WTC11 (cell line): ENCODE measurements at regions not wholly inside any gene's neighbourhood (a gene's known extent, or its start where the extent isn't known, plus 50 kb on each side); places are given as distances from the start of the nearest gene placed in this dataset.

Source experiments
- NR3C1 ChIP-seq: sonication (generic); formaldehyde crosslinking; conservative IDR thresholded peaks from 2 replicates; pipeline ENCODE4 v1.8.1; 2023; ENCODE audit warnings: low read depth, mild to moderate bottlenecking, missing genetic modification reagents
- ZNF263 ChIP-seq: sonication (generic); formaldehyde crosslinking; IDR thresholded peaks from 2 replicates; pipeline ENCODE4 v1.8.1; 2022; ENCODE audit warnings: low read depth, mild to moderate bottlenecking, moderate library complexity, missing genetic modification reagents
- TF ChIP-seq, protein P1 (sequence below): fragments of 200-600 bp; IDR thresholded peaks from 2 replicates; pipeline ENCODE4 v1.8.0; 2022; ENCODE audit warnings: antibody characterized with exemption

DNA sequence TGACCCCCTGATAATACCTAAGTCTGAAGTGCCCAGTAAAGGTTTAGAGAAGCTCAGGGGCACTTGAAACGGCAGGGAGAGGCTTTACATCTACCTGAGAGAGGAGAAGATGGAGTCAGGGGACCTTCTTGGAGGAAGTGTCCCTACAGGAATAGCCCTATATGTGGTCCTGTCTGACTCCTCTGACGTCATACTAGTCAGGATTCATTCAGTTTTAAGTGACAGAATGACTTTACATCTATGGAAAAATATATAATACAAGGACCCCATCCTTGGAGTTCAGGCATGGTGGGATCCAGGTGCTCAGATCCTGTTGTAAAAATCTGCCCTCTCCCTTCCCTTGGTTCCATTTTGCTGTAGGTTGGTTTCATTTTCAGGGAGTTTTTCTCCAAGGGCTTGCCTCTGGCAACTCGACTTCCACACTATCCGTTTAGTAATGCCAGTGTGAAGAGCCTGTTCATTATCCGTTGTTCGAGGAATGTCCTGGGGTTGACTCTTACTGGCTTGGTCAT lies 205.6 kb downstream of the IRF8 start:
- no peak for TF ChIP-seq ZNF263
- TF ChIP-seq NR3C1 (CRISPR knock-in tag), result no peak
- TF ChIP-seq, protein P1, sequence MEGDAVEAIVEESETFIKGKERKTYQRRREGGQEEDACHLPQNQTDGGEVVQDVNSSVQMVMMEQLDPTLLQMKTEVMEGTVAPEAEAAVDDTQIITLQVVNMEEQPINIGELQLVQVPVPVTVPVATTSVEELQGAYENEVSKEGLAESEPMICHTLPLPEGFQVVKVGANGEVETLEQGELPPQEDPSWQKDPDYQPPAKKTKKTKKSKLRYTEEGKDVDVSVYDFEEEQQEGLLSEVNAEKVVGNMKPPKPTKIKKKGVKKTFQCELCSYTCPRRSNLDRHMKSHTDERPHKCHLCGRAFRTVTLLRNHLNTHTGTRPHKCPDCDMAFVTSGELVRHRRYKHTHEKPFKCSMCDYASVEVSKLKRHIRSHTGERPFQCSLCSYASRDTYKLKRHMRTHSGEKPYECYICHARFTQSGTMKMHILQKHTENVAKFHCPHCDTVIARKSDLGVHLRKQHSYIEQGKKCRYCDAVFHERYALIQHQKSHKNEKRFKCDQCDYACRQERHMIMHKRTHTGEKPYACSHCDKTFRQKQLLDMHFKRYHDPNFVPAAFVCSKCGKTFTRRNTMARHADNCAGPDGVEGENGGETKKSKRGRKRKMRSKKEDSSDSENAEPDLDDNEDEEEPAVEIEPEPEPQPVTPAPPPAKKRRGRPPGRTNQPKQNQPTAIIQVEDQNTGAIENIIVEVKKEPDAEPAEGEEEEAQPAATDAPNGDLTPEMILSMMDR, result no peak
